K562 (cell line): ENCODE measurements at regions not wholly inside any gene's neighbourhood (a gene's known extent, or its start where the extent isn't known, plus 50 kb on each side); places are given as distances from the start of the nearest gene placed in this dataset.

Source experiments
- ATAC-seq: fragments of 200-7000 bp; cut with Tn5 transposase; 3 replicates; pipeline ENCODE4 v1.9.1; 2020; ENCODE audit warnings: moderate library complexity
- BruUV-seq: library from RNA; stranded (reverse); fragments of 400-500 nt; replicated peaks from 2 replicates; lab custom pipeline; 2021; lab: Mats Ljungman, UMichigan
- CTCF ChIA-PET: fragments of 300-600 bp; formaldehyde crosslinking; extraction: SDS; loops from one replicate; lab custom pipeline; 2021; ENCODE audit warnings: low intra/inter-chr PET ratio; lab: Yijun Ruan, JAX
- POLR2A ChIA-PET: fragments of 300-600, 350-650 bp; sonication (Branson Sonifier 250); formaldehyde crosslinking; extraction: SDS; loops from one replicate; lab custom pipeline; 2021; ENCODE audit warnings: antibody characterized with exemption, inconsistent platforms; lab: Yijun Ruan, JAX
- DNase-seq, 4 experiments: peaks; one replicate each; pipeline versions ENCODE4 v3.0.0 to v3.0.0-alpha.2; 2011 to 2018; ENCODE audit warnings: low spot score in 3 of 4, mixed read lengths in 3 of 4; ENCODE audit errors: extremely low read depth in 1 of 4
- FAIRE-seq: peaks from 2 replicates; lab custom pipeline; 2011; peaks lifted over from hg19 to GRCh38; lab: Jason Lieb, UNC
- H2AFZ ChIP-seq: 2 replicates; pipeline ENCODE4 v1.6.0; 2011; ENCODE audit warnings: low read depth, low read length, control low read depth, inconsistent platforms
- H3K27ac ChIP-seq: fragments of 200-600 bp; 3 replicates; pipeline ENCODE4 v1.8.0; 2011; ENCODE audit warnings: low read depth, mild to moderate bottlenecking, control low read depth, inconsistent platforms, low read length, moderate library complexity, mixed read lengths; ENCODE audit errors: extremely low read depth
- H3K27me3 ChIP-seq, 2 experiments: fragments of 300-600 bp in 1 of 2; 2 replicates in 1 of 2; 3 replicates in 1 of 2; pipeline versions ENCODE4 v1.6.0 to v1.8.0; 2011; ENCODE audit warnings: inconsistent platforms in 2 of 2, low read length in 2 of 2, mild to moderate bottlenecking in 1 of 2, mixed read lengths in 1 of 2, moderate library complexity in 1 of 2; ENCODE audit not compliant: control insufficient read depth in 2 of 2, insufficient read depth in 2 of 2
- H3K36me3 ChIP-seq: fragments of 300-600 bp; 3 replicates; pipeline ENCODE4 v1.8.0; 2011; ENCODE audit warnings: mild to moderate bottlenecking, low read length, inconsistent platforms; ENCODE audit not compliant: control insufficient read depth, insufficient read depth
- H3K4me1 ChIP-seq, 2 experiments: fragments of 200-600 bp in 1 of 2; replicated peaks in 1 of 2; 2 replicates in 1 of 2; 3 replicates in 1 of 2; pipeline versions ENCODE4 v1.5.1 to v1.8.0; 2011; ENCODE audit warnings: inconsistent platforms in 2 of 2, low read length in 2 of 2, mild to moderate bottlenecking in 1 of 2, mixed read lengths in 1 of 2, moderate library complexity in 1 of 2; ENCODE audit not compliant: control insufficient read depth in 2 of 2, insufficient read depth in 2 of 2
- H3K4me2 ChIP-seq: 2 replicates; pipeline ENCODE4 v1.6.1; 2011; ENCODE audit warnings: low read length, control low read depth, inconsistent platforms, mixed read lengths; ENCODE audit not compliant: insufficient read depth
- H3K4me3 ChIP-seq: fragments of 200-600 bp; sonication (generic), shearing (Covaris generic); 2 replicates; pipeline ENCODE4 v1.5.1; 2016; ENCODE audit warnings: control low read depth, inconsistent platforms
- H3K79me2 ChIP-seq: fragments of 200-600 bp; 3 replicates; pipeline ENCODE4 v1.8.0; 2011; ENCODE audit warnings: low read length, inconsistent platforms; ENCODE audit not compliant: control insufficient read depth, insufficient read depth
- H3K9ac ChIP-seq, 2 experiments: 2 replicates each; pipeline versions ENCODE4 v1.6.0 to v1.6.1; 2011; ENCODE audit warnings: low read depth in 2 of 2, low read length in 2 of 2, control low read depth in 1 of 2, inconsistent platforms in 1 of 2, mild to moderate bottlenecking in 1 of 2, mixed read lengths in 1 of 2; ENCODE audit not compliant: insufficient read depth in 1 of 2
- H3K9me1 ChIP-seq: one replicate; pipeline ENCODE4 v1.6.0; 2011; ENCODE audit warnings: inconsistent platforms, mild to moderate bottlenecking, low read length, moderate library complexity; ENCODE audit not compliant: control insufficient read depth, insufficient read depth
- H3K9me3 ChIP-seq: replicated peaks from 2 replicates; pipeline ENCODE4 v1.5.1; 2011; ENCODE audit warnings: low read depth, low read length, inconsistent platforms; ENCODE audit not compliant: control insufficient read depth, insufficient read depth
- H4K20me1 ChIP-seq: replicated peaks from 2 replicates; pipeline ENCODE4 v1.6.1; 2011; ENCODE audit warnings: low read length, inconsistent platforms, mixed read lengths; ENCODE audit not compliant: control insufficient read depth, insufficient read depth
- BRCA1 ChIP-seq, 2 experiments: fragments of 450-650 bp in 1 of 2; sonication (generic) in 1 of 2; formaldehyde crosslinking in 1 of 2; IDR thresholded peaks; 2 replicates each; pipeline versions ENCODE4 v1.5.0 to v1.6.1; 2017 to 2020; ENCODE audit warnings: mild to moderate bottlenecking in 1 of 2, missing genetic modification reagents in 1 of 2
- CEBPG ChIP-seq, 3 experiments: fragments of 200-800 bp in 1 of 3; sonication (Bioruptor generic) in 1 of 3; sonication (generic) in 1 of 3; formaldehyde crosslinking in 1 of 3; IDR thresholded peaks in 2 of 3; conservative IDR thresholded peaks in 1 of 3; 2 replicates each; pipeline versions ENCODE4 v1.6.1 to v1.8.0; 2016 to 2022; ENCODE audit warnings: missing compliant biosample characterization in 2 of 3, missing genetic modification characterization in 2 of 3, mild to moderate bottlenecking in 1 of 3, missing genetic modification reagents in 1 of 3
- E2F6 ChIP-seq, 2 experiments: IDR thresholded peaks; 2 replicates each; pipeline ENCODE4 v1.6.1; 2011; ENCODE audit warnings: borderline replicate concordance in 1 of 2, control low read depth in 1 of 2, low read depth in 1 of 2, low read length in 1 of 2, mild to moderate bottlenecking in 1 of 2, mixed read lengths in 1 of 2, moderate library complexity in 1 of 2; ENCODE audit not compliant: insufficient read depth in 1 of 2, insufficient read length in 1 of 2, poor library complexity in 1 of 2, severe bottlenecking in 1 of 2; ENCODE audit errors: extremely low read depth in 1 of 2
- EHMT2 ChIP-seq: fragments of 450-650 bp; IDR thresholded peaks from 2 replicates; pipeline ENCODE4 v1.6.1; 2018; ENCODE audit warnings: antibody characterized with exemption
- NR3C1 ChIP-seq: sonication (generic); formaldehyde crosslinking; IDR thresholded peaks from 2 replicates; pipeline ENCODE4 v1.8.1; 2022; ENCODE audit warnings: missing genetic modification reagents
- PTRF ChIP-seq: fragments of 450-650 bp; IDR thresholded peaks from 2 replicates; pipeline ENCODE4 v1.6.1; 2016; ENCODE audit warnings: mild to moderate bottlenecking, missing genetic modification characterization, missing compliant biosample characterization
- PYGO2 ChIP-seq: fragments of 450-650 bp; IDR thresholded peaks from 2 replicates; pipeline ENCODE4 v1.6.1; 2016; ENCODE audit warnings: mild to moderate bottlenecking, missing genetic modification characterization, moderate library complexity, missing compliant biosample characterization
- RBM17 ChIP-seq: fragments of 200-400 bp; formaldehyde crosslinking; IDR thresholded peaks from 2 replicates; pipeline ENCODE4 v1.6.1; 2017; ENCODE audit warnings: low read depth, mild to moderate bottlenecking, low read length, borderline replicate concordance
- TAF1 ChIP-seq: IDR thresholded peaks from 2 replicates; pipeline ENCODE4 v1.6.1; 2011; ENCODE audit warnings: mild to moderate bottlenecking, low read length, moderate library complexity; ENCODE audit not compliant: insufficient read depth, control insufficient read depth, severe bottlenecking; ENCODE audit errors: extremely low read depth
- ZC3H11A ChIP-seq: IDR thresholded peaks from 2 replicates; pipeline ENCODE4 v1.6.1; 2012; ENCODE audit warnings: low read depth, low read length, improper control_type of control experiment
- ZNF12 ChIP-seq: sonication (generic); formaldehyde crosslinking; IDR thresholded peaks from 2 replicates; pipeline ENCODE4 v1.4.0; 2020; ENCODE audit warnings: mild to moderate bottlenecking, missing genetic modification reagents
- ZNF398 ChIP-seq: fragments of 250-450 bp; sonication (Bioruptor Pico); IDR thresholded peaks from 2 replicates; pipeline ENCODE4 v1.8.0; 2021; ENCODE audit warnings: moderate library complexity, mild to moderate bottlenecking, inconsistent platforms
- ZNF699 ChIP-seq: fragments of 250-450 bp; sonication (Bioruptor Pico); IDR thresholded peaks from 2 replicates; pipeline ENCODE4 v1.8.0; 2021; ENCODE audit warnings: mild to moderate bottlenecking, moderate library complexity; ENCODE audit not compliant: insufficient replicate concordance
- WGBS: fragments of 100-300 bp; shearing (Covaris generic); methylation state at CpG from one replicate; pipeline ENCODE4 v1.1.6; 2016; ENCODE audit warnings: low coverage, mixed read lengths; ENCODE audit not compliant: insufficient coverage; ENCODE audit errors: missing lambda C conversion rate; 5-methylcytosine and 5-hydroxymethylcytosine counted together
- in situ Hi-C: fragments of 300-500 bp; cut with MboI; formaldehyde crosslinking; loops from 4 replicates; pipeline ENCODE4 v1.15.0; 2018; ENCODE audit warnings: inconsistent platforms, mixed read lengths
- intact Hi-C: fragments of 100-400 bp; cut with micrococcal nuclease; formaldehyde crosslinking; loops from 2 replicates; pipeline ENCODE4 v1.14.2; 2022

GRCh38 chr14:83975435-83975834, 1554.5 kb upstream of the FLRT2 start (continued):
- TF ChIP-seq PTRF (tag) (no peak), ZNF12 (no peak), TAF1 (no peak)

- no peak overlapping the region for H3K27ac ChIP-seq
- H3K9me3 ChIP-seq: no peaks in the 10 kb centered on the region
- POLR2A ChIA-PET: no interaction called here
- FAIRE-seq (no peak), DNase-seq (no peak), ATAC-seq (no peak)
- in situ Hi-C loops: no loop called here
- CTCF ChIA-PET: no interaction called here
- no TSS peak for BruUV-seq
- H3K4me1 ChIP-seq: no peaks in the 10 kb centered on the region
- no peaks in the 10 kb centered on the region for H4K20me1 ChIP-seq
- WGBS: 0% methylated on average over 5 of the region's 7 CpGs
- intact Hi-C loops: no loop called here
- no peak overlapping the region for H3K4me3 ChIP-seq
- H3K79me2 ChIP-seq: no peaks in the 10 kb centered on the region
- no peak overlapping the region for H3K9ac ChIP-seq
- TF ChIP-seq RBM17 (no peak), CEBPG (CRISPR knock-in tag; IDR thresholded peaks at IDR 0.05) (no peak), CEBPG (tag; conservative IDR thresholded peaks at IDR 0.05 in 1 of 2, IDR thresholded peaks at IDR 0.05 in 1 of 2) (no peak), EHMT2 (no peak), ZNF398 (CRISPR knock-in tag) (no peak), PYGO2 (tag) (no peak), E2F6 (IDR thresholded peaks at IDR 0.05; ENCODE audit: borderline replicate concordance in 1 of 2, extremely low read depth in 1 of 2, insufficient read depth in 1 of 2, insufficient read length in 1 of 2, low read depth in 1 of 2, low read length in 1 of 2, poor library complexity in 1 of 2, severe bottlenecking in 1 of 2) (no peak), BRCA1 (IDR thresholded peaks at IDR 0.05) (no peak), BRCA1 (CRISPR knock-in tag; IDR thresholded peaks at IDR 0.05) (no peak), ZC3H11A (no peak), NR3C1 (CRISPR knock-in tag) (no peak), ZNF699 (no peak)
- H3K27me3 ChIP-seq: no peaks in the 10 kb centered on the region
- no peaks in the 10 kb centered on the region for H3K9me1 ChIP-seq
- H3K36me3 ChIP-seq: no peaks in the 10 kb centered on the region
- no peak overlapping the region for H2AFZ ChIP-seq
- no peak overlapping the region for H3K4me2 ChIP-seq
Observed at GRCh38 chr14:83975841-83976770, 1553.8 kb upstream of the FLRT2 start.
